ENCODE measurements at regions not wholly inside any gene's neighbourhood (a gene's known extent, or its start where the extent isn't known, plus 50 kb on each side); places are given as distances from the start of the nearest gene placed in this dataset.

GRCh38 chr1:113303267-113303666 is 87.0 kb upstream of the MAGI3 start:
- TF ChIP-seq CTCF (IDR thresholded peaks at IDR 0.05) = no peak
- no peak for TF ChIP-seq POLR2A (IDR thresholded peaks at IDR 0.05)
- TF ChIP-seq EP300 (IDR thresholded peaks at IDR 0.05) = no peak

Data from gastroesophageal sphincter (tissue), 3 donors.